NCI-H226 (cell line): ENCODE measurements at regions not wholly inside any gene's neighbourhood (a gene's known extent, or its start where the extent isn't known, plus 50 kb on each side); places are given as distances from the start of the nearest gene placed in this dataset.

ENCODE experiments used
- DNase-seq: peaks from one replicate; pipeline ENCODE4 v3.0.0-alpha.2; 2015

DNA sequence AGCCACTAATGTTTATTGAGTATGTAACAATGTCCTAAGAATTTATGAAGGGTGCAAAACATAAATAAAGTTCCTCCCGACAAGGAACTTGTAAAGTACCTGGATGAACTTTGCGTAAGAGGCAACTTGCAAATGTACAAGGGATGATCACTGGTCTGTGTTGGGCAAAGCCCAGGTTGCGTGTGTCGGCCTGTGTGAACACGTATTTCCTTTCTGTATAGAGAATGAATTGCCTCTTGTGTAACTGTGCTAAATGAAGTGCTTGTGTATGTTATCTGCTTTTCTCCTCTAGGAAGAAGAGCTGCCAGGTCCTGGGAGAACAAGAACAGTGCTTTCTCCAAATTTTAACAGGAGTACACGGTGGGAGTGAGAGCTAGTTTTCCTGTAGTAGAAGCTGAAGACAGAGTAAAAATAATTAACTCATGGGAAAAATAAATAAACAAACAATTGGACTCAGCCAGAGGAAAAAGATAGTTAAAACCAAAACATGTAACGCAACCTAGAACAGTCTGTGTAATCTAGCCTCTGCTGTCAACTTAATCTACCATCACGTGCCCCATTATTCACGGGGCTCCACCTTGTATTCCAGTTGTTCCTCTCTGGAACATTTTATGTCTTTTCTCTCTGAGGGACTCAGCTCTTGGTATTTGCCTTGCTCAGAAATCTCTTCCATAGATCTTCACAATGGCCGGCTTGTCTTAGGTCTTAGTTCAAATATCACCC lies 83.7 kb upstream of the RASGRP1 start:
- DNase-seq = no peak

DNA sequence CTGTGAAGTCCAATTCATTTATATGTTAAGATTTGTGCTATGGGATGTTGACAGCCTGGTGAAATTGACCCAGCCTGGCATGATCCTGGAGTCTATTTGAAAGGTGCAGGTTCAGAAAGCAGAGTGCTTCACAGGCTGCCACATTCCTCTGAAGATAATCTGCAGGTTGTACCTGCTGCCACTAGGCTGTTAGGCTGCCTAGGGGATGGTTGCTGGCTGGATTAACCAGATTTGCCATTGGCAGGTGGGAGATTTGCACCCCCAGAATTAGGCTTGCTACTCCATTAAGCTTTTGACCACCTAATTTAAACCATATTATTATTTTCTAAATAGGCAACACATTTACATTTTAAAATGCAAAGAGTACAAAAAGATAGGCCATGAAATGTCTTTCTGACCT lies 85.8 kb upstream of the RASGRP1 start:
- DNase-seq = no peak

DNA sequence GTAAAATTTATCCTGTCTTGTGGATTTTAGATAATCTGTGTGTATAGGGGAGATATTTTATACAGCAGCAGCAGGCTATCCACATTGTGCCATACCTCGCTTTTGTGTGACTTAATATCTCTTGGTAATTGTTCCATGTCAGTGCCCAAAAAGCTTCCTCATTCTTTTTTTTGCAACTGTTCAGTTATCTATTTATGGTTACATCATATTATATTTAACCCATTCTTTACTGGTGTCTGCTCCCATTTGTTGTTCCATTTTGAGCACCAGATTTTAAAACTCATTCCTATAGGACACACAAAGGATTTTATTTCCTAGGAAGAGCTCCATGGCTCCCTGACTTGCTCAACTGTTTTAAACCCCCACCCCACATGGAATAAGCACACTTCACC lies 86.3 kb upstream of the RASGRP1 start:
- no peak for DNase-seq

DNA sequence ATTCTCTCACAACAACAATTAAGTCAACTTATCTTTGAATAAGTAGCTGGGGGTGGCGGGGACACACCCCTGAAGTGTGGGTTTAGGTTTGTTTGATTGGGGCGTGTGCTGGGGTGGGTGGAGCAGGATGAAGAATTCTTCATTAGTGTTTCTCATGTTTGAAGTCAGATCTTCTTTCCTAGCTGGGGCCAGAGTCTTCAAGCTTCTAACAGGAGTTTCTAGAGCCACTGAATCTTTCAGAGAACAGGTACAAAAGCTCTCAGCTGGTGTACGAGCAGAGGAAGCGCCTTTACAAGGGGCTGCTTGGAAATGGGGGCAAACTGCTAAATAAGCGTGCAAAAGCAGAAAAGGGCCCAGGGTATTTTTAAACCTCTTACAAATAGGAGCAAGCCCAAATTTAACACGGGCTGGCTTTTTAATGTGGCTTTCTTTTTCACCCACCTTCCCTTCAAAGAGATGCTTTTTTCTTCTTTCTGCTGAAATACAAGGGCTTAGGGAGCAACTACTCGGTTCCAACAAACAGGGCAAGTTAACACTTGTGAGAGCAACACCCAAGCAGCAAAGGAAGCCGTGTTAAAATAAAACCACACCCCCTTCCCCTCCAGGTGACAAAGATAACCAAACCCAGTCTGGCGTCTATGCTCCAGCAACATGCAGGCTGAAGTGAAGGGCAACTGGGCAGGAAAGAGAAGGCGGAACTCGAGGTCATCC lies 86.9 kb upstream of the RASGRP1 start:
- DNase-seq = no peak

DNA sequence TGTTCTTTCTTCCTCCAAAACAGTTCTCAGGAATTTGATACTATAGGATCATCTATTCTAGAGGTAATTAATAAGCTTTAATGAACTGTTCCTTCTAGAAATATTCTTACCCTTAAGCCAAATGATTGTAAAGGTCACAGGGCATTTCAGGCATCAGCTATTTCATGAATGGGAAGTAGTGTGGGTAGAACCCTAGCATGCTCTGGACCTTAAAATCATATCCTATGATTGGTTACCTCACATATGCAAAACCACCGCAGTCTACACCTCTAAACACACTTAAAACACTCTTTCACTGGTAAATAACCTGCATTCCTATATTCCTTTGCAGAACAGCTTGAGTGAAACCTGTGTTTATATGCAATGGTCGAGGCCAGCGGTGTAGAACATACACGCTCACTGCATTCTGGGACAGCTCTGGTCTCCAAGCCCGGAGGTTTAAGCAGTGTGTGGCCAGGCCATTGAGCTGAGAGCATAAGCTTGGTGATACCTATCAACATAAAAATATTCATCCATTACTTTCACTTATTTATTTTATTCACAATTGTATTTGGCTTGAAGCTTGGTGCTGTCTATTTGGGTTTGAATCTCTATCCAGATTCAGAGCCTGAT lies 87.7 kb upstream of the RASGRP1 start:
- DNase-seq = no peak

- no peak for DNase-seq
Measured at GRCh38 chr15:38652998-38653397, 88.4 kb upstream of the RASGRP1 start.

DNA sequence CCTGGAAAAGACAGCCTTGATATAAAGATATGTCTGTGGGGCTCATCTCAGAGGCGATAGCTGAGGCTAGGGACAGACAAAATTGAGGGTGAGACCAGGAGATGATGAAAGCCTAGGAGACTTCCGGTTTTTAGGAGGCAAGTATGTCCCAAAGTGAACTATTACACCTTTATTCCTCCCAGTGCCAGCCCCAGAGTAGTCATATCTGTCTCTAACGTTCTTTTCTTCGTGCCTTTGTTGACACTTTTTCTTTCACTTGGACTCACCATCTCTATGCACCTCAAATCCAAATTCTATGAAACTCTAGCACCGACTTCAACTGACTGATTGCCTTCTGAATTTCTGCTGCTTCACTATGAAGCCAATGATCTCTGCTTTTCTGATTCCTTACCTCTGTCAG lies 93.8 kb upstream of the RASGRP1 start:
- DNase-seq = no peak

- no peak for DNase-seq
Measured at GRCh38 chr15:38660738-38661137, 96.1 kb upstream of the RASGRP1 start.

DNA sequence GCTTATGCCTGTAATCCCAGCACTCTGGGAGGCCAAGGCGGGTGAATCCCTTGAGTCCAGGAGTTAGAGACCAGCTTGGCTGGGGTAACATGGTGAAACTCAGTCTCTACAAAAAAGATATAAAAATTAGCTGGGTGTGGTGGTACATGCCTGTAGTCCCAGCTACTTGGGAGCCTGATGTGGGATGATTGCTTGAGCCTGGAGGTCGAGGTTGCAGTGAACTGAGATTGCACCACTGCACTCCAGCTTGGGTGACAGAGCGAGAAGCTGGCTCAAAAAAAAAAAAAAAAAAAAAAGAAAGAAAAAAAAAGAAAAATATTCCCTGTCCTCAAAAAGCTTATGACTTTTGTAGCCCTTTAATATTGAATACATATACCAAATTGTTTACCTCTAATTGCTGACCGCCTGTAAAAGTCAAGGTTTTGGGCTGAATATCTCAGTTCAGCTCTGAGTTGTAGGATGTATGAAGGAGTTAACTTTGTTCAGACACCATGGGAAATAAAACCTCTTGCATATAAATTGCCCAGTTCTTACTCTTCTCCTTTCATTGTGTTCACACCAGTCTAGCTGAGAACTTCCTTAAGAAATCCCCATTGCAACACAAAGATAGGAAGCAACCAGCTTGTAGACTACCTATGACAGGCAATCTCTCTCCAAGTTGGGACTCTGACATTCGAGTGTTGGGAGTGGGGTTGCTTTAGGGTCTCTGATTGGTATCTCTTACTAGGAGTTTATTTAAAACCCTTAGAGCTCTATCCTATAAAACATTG lies 97.6 kb upstream of the RASGRP1 start:
- no peak for DNase-seq

DNA sequence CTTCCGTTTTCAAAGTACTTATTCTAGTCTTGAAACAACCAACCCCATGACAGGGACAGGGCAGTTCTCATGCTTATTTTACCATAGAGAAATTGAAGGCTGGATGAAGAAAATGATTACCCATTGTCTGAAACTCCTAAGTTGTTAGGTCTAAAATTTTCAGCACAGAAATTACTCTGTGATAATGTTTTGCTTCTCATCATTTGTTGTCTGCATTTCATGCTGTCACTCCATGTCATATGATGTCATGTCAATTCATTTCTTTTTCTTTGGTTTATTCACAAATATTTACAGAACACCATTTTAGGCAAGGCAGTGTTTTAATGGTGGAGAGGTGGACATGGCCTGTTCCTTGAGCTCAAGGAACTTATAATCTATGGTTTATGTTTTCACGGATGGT lies 98.2 kb upstream of the RASGRP1 start:
- DNase-seq = no peak

DNA sequence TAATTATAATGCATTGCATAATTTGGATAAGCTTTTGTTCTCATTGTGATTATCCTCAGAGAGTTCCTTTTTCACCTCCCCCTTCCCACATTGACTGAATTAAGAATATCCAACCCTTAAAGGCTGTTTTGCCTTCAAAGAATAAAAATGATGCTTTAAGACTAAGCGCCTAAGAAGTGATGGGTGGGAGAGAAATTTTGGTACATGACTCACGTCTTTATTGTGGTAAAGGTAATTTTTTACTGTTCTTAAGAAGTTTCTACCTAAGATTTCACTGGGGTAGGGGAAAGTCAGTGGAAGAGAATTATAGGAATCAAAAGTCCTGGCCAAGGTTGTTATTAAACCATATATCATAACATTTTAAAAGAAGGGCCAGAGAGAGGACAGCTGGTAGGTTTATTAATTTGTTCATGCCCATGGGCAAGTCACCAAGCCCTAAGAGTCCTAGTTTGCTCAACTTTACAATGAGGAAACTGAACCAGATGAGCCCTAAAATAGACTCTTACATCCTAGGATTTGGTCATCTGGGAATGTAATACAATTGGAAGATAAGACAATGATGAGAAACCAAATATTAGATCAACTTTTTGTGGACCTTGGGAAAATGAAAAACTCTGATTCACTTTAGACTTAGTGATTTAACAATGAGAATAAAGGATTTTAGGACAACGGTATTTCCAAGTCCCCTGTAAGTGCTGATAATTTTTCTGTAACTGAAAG lies 101.1 kb upstream of the RASGRP1 start:
- DNase-seq = no peak

- no peak for DNase-seq
Measured at GRCh38 chr15:38666865-38667510, 102.4 kb upstream of the RASGRP1 start.

DNA sequence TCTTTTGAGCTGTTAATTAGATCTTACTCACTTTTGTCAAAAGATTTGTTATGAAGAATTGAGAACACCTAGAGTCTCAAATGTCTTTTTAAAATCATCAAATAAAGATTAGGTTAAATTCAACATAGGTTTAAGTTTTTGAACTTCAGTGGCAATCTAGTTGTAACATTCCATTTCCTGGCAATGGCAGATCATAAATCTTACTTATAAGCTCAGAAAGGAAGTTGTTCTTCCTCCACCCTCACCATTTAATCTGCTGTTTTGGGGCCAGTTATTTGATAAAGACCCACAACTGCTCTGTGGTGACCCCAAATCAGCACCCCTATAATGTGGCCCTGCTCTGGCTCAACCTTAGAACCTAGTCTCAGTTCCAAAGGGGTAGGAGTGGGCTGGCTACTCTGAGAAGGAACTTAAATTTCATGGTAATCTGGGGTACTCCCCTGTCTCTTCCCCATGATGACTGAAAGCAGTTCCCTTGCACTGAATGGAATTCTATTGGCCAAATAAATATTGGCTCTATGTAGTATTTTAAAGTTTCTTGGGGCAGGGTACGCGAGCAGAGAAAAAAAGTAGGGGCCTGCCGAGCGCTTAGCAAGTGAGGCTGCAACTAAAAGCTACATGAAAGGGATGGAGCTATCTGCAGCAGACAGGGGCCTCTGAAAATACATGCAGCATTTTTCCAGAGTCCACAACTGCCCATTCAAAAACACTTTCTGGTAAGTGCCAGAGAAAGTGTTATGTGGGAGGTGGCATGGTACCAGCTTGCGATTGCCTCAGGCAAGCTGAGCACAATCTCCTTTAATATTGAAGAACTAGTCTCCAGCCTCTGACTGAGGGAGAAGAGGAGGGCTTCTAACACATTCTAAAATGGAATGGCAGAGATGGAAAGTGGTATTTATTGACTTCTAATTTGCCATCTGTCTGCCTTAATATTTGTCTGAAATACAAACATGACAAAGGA lies 103.6 kb upstream of the RASGRP1 start:
- no peak for DNase-seq

DNA sequence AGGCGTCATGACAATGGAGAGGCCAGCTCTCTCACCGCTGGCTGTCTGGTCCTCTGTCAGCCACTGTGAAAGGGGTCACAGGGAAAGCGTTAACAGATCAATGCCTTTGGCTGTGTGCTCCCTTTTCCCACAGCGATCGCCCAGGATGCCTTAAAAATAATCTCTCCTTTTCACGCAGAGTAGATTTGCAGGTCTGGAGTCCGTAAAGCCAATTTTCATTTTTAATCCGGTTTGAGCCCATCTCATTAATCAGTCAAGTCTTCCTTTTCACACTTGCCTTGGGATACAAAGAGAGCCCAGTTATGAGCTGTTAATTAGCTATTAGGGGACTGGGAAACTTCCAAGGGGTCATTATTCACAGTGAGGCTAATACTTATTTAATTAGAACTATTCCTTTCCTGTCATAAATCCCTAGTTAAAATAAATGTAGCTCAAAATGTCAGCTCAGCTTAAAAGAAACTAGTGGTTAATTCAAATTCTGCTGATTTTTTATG lies 104.3 kb upstream of the RASGRP1 start:
- DNase-seq = no peak

DNA sequence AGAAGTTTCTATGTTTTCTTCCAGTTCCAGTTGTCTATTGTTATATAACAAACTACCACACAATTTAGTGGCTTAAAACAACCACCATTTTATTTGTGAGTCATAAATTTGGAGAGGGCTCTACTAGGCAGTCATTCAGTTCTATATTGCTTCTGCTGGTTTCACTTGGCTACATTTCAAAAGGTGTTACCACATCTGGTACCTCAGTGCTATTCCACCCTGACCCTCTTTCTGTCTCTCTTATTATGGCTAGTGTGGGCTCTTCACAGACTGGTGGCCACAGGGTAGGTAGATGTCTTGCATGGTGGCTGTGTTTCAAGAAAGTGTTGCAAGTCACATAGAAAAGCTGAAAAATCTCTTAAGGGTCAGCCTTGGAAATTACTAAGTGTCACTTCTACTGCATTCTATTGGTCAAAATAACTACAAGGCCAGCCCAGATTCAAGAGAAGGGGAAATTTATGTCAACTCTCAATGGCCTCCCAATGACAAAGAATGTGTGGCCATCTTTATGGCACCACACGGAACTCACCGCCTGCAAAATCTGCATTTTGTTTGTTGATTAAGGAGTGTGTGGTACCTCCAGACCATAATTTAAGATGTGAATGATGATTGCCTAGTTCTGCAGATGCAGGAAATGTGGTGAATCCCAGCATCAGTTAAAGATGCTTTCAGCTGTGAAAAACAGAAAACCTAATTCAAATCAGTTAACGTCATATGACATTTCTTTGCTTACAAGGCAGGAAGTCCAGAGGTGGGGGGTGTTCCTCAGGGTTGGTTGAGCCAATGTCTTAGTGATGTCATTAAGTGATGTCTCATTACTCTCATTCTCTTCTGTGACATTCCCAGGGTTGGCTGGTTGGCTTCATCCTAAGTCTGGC lies 105.8 kb upstream of the RASGRP1 start:
- no peak for DNase-seq

DNA sequence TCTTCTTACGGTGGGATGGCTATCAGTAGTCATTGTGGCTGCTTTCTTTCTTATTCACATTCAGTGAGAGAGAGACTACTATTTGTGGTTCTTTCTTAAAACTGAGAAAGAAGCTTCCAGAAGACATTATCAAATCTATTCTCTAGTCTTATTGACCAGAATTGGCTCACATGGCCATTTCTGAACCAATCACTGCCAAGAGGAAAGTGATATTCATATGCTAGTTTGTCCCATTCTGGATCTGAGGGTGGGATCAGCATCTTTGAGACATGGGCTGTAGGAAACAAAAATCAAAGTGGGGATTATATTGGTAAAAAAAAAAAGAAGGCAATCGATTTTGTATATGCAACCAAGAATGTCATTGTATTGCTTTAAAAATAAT lies 106.4 kb upstream of the RASGRP1 start:
- no peak for DNase-seq

DNA sequence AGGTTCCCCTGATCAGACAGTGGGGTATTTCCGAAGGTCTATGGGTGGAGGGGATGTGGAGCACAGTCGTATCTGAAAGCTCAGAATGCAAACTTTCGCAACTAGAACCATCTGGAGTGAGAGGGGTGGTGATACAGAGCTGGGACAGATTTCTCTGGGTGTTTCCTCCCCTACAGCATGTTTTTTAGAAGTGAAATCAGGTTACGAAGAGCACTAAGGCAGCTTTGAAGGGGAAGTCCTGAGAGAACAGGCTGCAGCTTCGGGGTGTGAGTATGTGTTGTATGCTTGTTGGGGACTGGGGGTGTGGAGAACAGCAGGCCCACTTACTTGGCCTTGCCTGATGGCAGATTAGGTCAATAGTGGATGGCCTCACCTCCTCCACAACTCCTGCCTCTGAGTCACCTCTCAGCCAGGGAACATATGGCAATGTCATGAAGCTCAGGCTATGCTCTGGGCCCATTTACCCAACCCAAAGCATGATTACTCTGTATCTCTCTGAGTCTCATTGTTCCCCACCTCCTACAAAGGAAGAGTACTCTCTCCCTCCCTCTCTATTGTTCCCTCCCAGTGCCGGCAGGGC lies 107.2 kb upstream of the RASGRP1 start:
- DNase-seq = no peak

- no peak for DNase-seq
Measured at GRCh38 chr15:38672273-38672672, 107.7 kb upstream of the RASGRP1 start.
